Osteoblast (primary cell): ENCODE measurements at regions not wholly inside any gene's neighbourhood (a gene's known extent, or its start where the extent isn't known, plus 50 kb on each side); places are given as distances from the start of the nearest gene placed in this dataset.
A peak's percentile ranks its signal among the peaks of the same experiment; 100 is the strongest.

Source experiments
- DNase-seq: peaks from one replicate; pipeline ENCODE4 v3.0.0; 2011; ENCODE audit warnings: low spot score, mixed read lengths; ENCODE audit not compliant: insufficient read length; ENCODE audit errors: missing footprints
- H2AFZ ChIP-seq: 2 replicates; pipeline ENCODE4 v1.6.0; 2011; ENCODE audit warnings: mild to moderate bottlenecking, low read length
- H3K27ac ChIP-seq: 2 replicates; pipeline ENCODE4 v1.5.1; 2011; ENCODE audit warnings: mild to moderate bottlenecking, low read depth, low read length, moderate library complexity
- H3K27me3 ChIP-seq: 2 replicates; pipeline ENCODE4 v1.6.0; 2012; ENCODE audit warnings: mild to moderate bottlenecking, control low read depth, inconsistent platforms, low read length, moderate library complexity; ENCODE audit not compliant: insufficient read depth
- H3K36me3 ChIP-seq: 2 replicates; pipeline ENCODE4 v1.5.1; 2011; ENCODE audit warnings: mild to moderate bottlenecking, low read length, control low read depth, moderate library complexity; ENCODE audit not compliant: insufficient read depth
- H3K4me1 ChIP-seq: 2 replicates; pipeline ENCODE4 v1.5.1; 2011; ENCODE audit warnings: mild to moderate bottlenecking, low read length, control low read depth, moderate library complexity; ENCODE audit not compliant: insufficient read depth
- H3K4me2 ChIP-seq: 2 replicates; pipeline ENCODE4 v1.6.0; 2011; ENCODE audit warnings: mild to moderate bottlenecking, low read length; ENCODE audit not compliant: insufficient read depth
- H3K4me3 ChIP-seq: fragments of 200-600 bp; sonication (generic); 3 replicates; pipeline ENCODE4 v1.5.1; 2012; ENCODE audit warnings: mild to moderate bottlenecking, low read length, inconsistent platforms; ENCODE audit not compliant: insufficient read depth
- H3K79me2 ChIP-seq: 2 replicates; pipeline ENCODE4 v1.6.0; 2012; ENCODE audit warnings: mild to moderate bottlenecking, low read length, control low read depth, inconsistent platforms; ENCODE audit not compliant: insufficient read depth
- H3K9me3 ChIP-seq: 2 replicates; pipeline ENCODE4 v1.5.1; 2011; ENCODE audit warnings: low read depth, low read length, control low read depth
- H4K20me1 ChIP-seq: 2 replicates; pipeline ENCODE4 v1.6.0; 2012; ENCODE audit warnings: mild to moderate bottlenecking, low read length, control low read depth; ENCODE audit not compliant: insufficient read depth
- TF ChIP-seq, protein P1 (sequence below): IDR thresholded peaks from 2 replicates; pipeline ENCODE4 v1.5.1; 2011; ENCODE audit warnings: mild to moderate bottlenecking, low read depth, low read length, moderate library complexity; ENCODE audit errors: extremely low read depth

DNA sequence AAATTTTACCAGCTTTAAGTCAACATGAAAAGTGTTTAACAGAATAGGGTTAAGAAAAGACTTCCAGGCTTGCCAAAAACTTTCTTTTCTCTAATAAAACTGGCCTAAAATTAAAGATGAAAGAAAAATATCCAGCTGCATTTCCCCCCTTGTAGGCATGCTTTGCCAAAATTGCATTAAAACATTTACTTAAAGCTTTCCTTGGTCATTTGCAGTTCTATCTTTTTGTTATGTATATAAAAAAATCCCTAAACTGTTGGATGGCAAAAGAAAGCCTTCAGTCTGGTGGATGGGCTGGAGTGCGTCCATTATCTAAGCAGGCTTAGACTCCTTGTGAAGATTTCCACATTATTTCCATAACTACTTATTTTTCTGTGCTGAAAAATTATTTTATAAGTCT lies 105.4 kb upstream of the DSEL start:
- Histone ChIP-seq H3K27ac (no peak overlapping the region), H3K79me2 (no peaks in the 10 kb centered on the region), H3K4me2 (no peak overlapping the region), H3K4me1 (no peaks in the 10 kb centered on the region), H3K9me3 (no peaks in the 10 kb centered on the region), H4K20me1 (no peaks in the 10 kb centered on the region), H3K27me3 (no peaks in the 10 kb centered on the region), H3K36me3 (no peaks in the 10 kb centered on the region), H2AFZ (peak overlapping the region; percentile 33), H3K4me3 (no peak overlapping the region)
- TF ChIP-seq, protein P1, sequence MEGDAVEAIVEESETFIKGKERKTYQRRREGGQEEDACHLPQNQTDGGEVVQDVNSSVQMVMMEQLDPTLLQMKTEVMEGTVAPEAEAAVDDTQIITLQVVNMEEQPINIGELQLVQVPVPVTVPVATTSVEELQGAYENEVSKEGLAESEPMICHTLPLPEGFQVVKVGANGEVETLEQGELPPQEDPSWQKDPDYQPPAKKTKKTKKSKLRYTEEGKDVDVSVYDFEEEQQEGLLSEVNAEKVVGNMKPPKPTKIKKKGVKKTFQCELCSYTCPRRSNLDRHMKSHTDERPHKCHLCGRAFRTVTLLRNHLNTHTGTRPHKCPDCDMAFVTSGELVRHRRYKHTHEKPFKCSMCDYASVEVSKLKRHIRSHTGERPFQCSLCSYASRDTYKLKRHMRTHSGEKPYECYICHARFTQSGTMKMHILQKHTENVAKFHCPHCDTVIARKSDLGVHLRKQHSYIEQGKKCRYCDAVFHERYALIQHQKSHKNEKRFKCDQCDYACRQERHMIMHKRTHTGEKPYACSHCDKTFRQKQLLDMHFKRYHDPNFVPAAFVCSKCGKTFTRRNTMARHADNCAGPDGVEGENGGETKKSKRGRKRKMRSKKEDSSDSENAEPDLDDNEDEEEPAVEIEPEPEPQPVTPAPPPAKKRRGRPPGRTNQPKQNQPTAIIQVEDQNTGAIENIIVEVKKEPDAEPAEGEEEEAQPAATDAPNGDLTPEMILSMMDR = no peak
- no peak for DNase-seq

- Histone ChIP-seq H3K27ac (no peak overlapping the region), H3K4me1 (no peaks in the 10 kb centered on the region), H4K20me1 (no peaks in the 10 kb centered on the region), H3K4me3 (no peak overlapping the region), H3K36me3 (no peaks in the 10 kb centered on the region), H3K79me2 (no peaks in the 10 kb centered on the region), H3K9me3 (no peaks in the 10 kb centered on the region), H3K4me2 (no peak overlapping the region), H3K27me3 (no peaks in the 10 kb centered on the region), H2AFZ (peak overlapping the region; percentile 33)
- no peak for DNase-seq
- TF ChIP-seq, protein P1 = no peak
These were observed 104.7 kb upstream of the DSEL start for GRCh38 chr18:67621049-67621713.

- Histone ChIP-seq H3K4me3 (no peak overlapping the region), H3K4me1 (no peaks in the 10 kb centered on the region), H3K36me3 (no peaks in the 10 kb centered on the region), H3K27me3 (no peaks in the 10 kb centered on the region), H3K4me2 (no peak overlapping the region), H3K9me3 (no peaks in the 10 kb centered on the region), H3K79me2 (no peaks in the 10 kb centered on the region), H2AFZ (no peak overlapping the region), H3K27ac (no peak overlapping the region), H4K20me1 (no peaks in the 10 kb centered on the region)
- DNase-seq = no peak
- TF ChIP-seq, protein P1 = no peak
These were observed 101.5 kb upstream of the DSEL start for GRCh38 chr18:67618061-67618460.

GRCh38 chr18:67615876-67616275 lies 99.4 kb upstream of the DSEL start:
- Histone ChIP-seq H4K20me1 (no peaks in the 10 kb centered on the region), H3K79me2 (no peaks in the 10 kb centered on the region), H3K27me3 (no peaks in the 10 kb centered on the region), H2AFZ (no peak overlapping the region), H3K9me3 (no peaks in the 10 kb centered on the region), H3K4me1 (no peaks in the 10 kb centered on the region), H3K4me3 (no peak overlapping the region), H3K36me3 (no peaks in the 10 kb centered on the region), H3K27ac (no peak overlapping the region), H3K4me2 (no peak overlapping the region)
- DNase-seq = no peak
- TF ChIP-seq, protein P1 = no peak
